Sigmoid colon (tissue), 4 donors: ENCODE measurements at regions not wholly inside any gene's neighbourhood (a gene's known extent, or its start where the extent isn't known, plus 50 kb on each side); places are given as distances from the start of the nearest gene placed in this dataset.

ENCODE experiments used
- EP300 ChIP-seq, 4 donors: sonication (generic); formaldehyde crosslinking; IDR thresholded peaks; one replicate each; pipeline ENCODE4 v1.6.1; 2017; ENCODE audit warnings: antibody characterized with exemption in 4 of 4
- POLR2AphosphoS5 ChIP-seq, 4 donors: sonication (generic); formaldehyde crosslinking; IDR thresholded peaks; one replicate each; pipeline ENCODE4 v1.6.1; 2017; ENCODE audit warnings: antibody characterized with exemption in 4 of 4
- TF ChIP-seq, protein P1 (sequence below), 4 experiments: fragments of 450-650 bp in 3 of 4; fragments of 200-600 bp in 1 of 4; IDR thresholded peaks; one replicate each; pipeline ENCODE4 v1.5.1; 2016 to 2019; ENCODE audit warnings: antibody characterized with exemption in 4 of 4, mild to moderate bottlenecking in 3 of 4, moderate library complexity in 2 of 4

- TF ChIP-seq, protein P1, sequence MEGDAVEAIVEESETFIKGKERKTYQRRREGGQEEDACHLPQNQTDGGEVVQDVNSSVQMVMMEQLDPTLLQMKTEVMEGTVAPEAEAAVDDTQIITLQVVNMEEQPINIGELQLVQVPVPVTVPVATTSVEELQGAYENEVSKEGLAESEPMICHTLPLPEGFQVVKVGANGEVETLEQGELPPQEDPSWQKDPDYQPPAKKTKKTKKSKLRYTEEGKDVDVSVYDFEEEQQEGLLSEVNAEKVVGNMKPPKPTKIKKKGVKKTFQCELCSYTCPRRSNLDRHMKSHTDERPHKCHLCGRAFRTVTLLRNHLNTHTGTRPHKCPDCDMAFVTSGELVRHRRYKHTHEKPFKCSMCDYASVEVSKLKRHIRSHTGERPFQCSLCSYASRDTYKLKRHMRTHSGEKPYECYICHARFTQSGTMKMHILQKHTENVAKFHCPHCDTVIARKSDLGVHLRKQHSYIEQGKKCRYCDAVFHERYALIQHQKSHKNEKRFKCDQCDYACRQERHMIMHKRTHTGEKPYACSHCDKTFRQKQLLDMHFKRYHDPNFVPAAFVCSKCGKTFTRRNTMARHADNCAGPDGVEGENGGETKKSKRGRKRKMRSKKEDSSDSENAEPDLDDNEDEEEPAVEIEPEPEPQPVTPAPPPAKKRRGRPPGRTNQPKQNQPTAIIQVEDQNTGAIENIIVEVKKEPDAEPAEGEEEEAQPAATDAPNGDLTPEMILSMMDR (IDR thresholded peaks at IDR 0.05), result no peak
- TF ChIP-seq POLR2AphosphoS5 (IDR thresholded peaks at IDR 0.05), result no peak
- TF ChIP-seq EP300 (IDR thresholded peaks at IDR 0.05), result no peak
These were observed 688.3 kb upstream of the LMCD1 start for GRCh38 chr3:7813365-7813764.
